ENCODE measurements at regions not wholly inside any gene's neighbourhood (a gene's known extent, or its start where the extent isn't known, plus 50 kb on each side); places are given as distances from the start of the nearest gene placed in this dataset.
"Not testable (repeated sequence)": the region's sequence is repeated elsewhere in the genome, so short reads cannot be mapped to it uniquely, and the experiment has no call there.

GRCh38 chr2:87193336-87193735 is 171.7 kb upstream of the PLGLB1 start:
- in situ Hi-C loops (cut with HindIII; ENCODE audit: extremely low pct_ligation_motif_present, low pct_unique_long_range_greater_than_20kb); H3K9me3 ChIP-seq (ENCODE audit: low read length); DNase-seq (ENCODE audit: low spot score); H2AFZ ChIP-seq (ENCODE audit: low read length); H3K4me3 ChIP-seq (replicated peaks in 1 of 3; ENCODE audit: insufficient read depth in 1 of 3, low read depth in 2 of 3, low read length in 3 of 3); H3K27me3 ChIP-seq (ENCODE audit: control insufficient read depth in 1 of 2, insufficient read depth in 2 of 2, low read length in 2 of 2); H4K20me1 ChIP-seq (ENCODE audit: insufficient read depth, low read length); CTCF ChIA-PET (ENCODE audit: low intra/inter-chr PET ratio, low total read pairs); H3K9ac ChIP-seq (ENCODE audit: insufficient read depth, low read depth, low read length); H3K4me1 ChIP-seq (ENCODE audit: insufficient read depth, low read length); H3K36me3 ChIP-seq (replicated peaks in 1 of 2; ENCODE audit: control insufficient read depth in 1 of 2, insufficient read depth in 2 of 2, low read length in 2 of 2); H3K4me2 ChIP-seq (ENCODE audit: low read depth, low read length); POLR2A ChIA-PET; H3K27ac ChIP-seq (ENCODE audit: extremely low read length, insufficient read depth, low read length); H3K79me2 ChIP-seq (ENCODE audit: insufficient read depth, low read length); BruUV-seq (replicated peaks); intact Hi-C loops (cut with micrococcal nuclease; ENCODE audit: unreplicated experiment): not testable (repeated sequence)
- peak; percentile 42 for FAIRE-seq
- peak; percentile 99 for ATAC-seq
- TF ChIP-seq CTCF (CRISPR knock-in tag; IDR thresholded peaks at IDR 0.05) = peak; percentile 38; the same call in 1 of the 2 replicates
- 9% methylated on average over 2 of the region's 7 CpGs for WGBS (ENCODE audit: low lambda C conversion rate)

GRCh38 chr2:87194254-87194999 is 172.8 kb upstream of the PLGLB1 start:
- BruUV-seq (replicated peaks); H3K9me3 ChIP-seq (ENCODE audit: low read length); POLR2A ChIA-PET; H4K20me1 ChIP-seq (ENCODE audit: insufficient read depth, low read length); H3K4me3 ChIP-seq (replicated peaks in 1 of 3; ENCODE audit: insufficient read depth in 1 of 3, low read depth in 2 of 3, low read length in 3 of 3); ATAC-seq; H3K4me1 ChIP-seq (ENCODE audit: insufficient read depth, low read length); H2AFZ ChIP-seq (ENCODE audit: low read length); FAIRE-seq; H3K36me3 ChIP-seq (replicated peaks in 1 of 2; ENCODE audit: control insufficient read depth in 1 of 2, insufficient read depth in 2 of 2, low read length in 2 of 2); H3K4me2 ChIP-seq (ENCODE audit: low read depth, low read length); CTCF ChIA-PET (ENCODE audit: low intra/inter-chr PET ratio, low total read pairs); DNase-seq (ENCODE audit: low spot score); in situ Hi-C loops (cut with HindIII; ENCODE audit: extremely low pct_ligation_motif_present, low pct_unique_long_range_greater_than_20kb); H3K9ac ChIP-seq (ENCODE audit: insufficient read depth, low read depth, low read length); intact Hi-C loops (cut with micrococcal nuclease; ENCODE audit: unreplicated experiment); H3K27ac ChIP-seq (ENCODE audit: extremely low read length, insufficient read depth, low read length); H3K79me2 ChIP-seq (ENCODE audit: insufficient read depth, low read length); H3K27me3 ChIP-seq (ENCODE audit: control insufficient read depth in 1 of 2, insufficient read depth in 2 of 2, low read length in 2 of 2): not testable (repeated sequence)
- 0% methylated on average over 1 of the region's 2 CpGs for WGBS (ENCODE audit: low lambda C conversion rate)

- not testable (repeated sequence) for DNase-seq (ENCODE audit: low spot score); FAIRE-seq
Measured at GRCh38 chr2:87196720-87197388, 175.2 kb upstream of the PLGLB1 start.

GRCh38 chr2:87198422-87198821 is 176.8 kb upstream of the PLGLB1 start:
- H3K79me2 ChIP-seq (ENCODE audit: insufficient read depth, low read length); H3K4me3 ChIP-seq (replicated peaks in 1 of 3; ENCODE audit: insufficient read depth in 1 of 3, low read depth in 2 of 3, low read length in 3 of 3); POLR2A ChIA-PET; H3K9ac ChIP-seq (ENCODE audit: insufficient read depth, low read depth, low read length); H3K4me1 ChIP-seq (ENCODE audit: insufficient read depth, low read length); intact Hi-C loops (cut with micrococcal nuclease; ENCODE audit: unreplicated experiment); H2AFZ ChIP-seq (ENCODE audit: low read length); ATAC-seq; in situ Hi-C loops (cut with HindIII; ENCODE audit: extremely low pct_ligation_motif_present, low pct_unique_long_range_greater_than_20kb); FAIRE-seq; CTCF ChIA-PET (ENCODE audit: low intra/inter-chr PET ratio, low total read pairs); H3K27me3 ChIP-seq (ENCODE audit: control insufficient read depth in 1 of 2, insufficient read depth in 2 of 2, low read length in 2 of 2); BruUV-seq (replicated peaks); H3K36me3 ChIP-seq (replicated peaks in 1 of 2; ENCODE audit: control insufficient read depth in 1 of 2, insufficient read depth in 2 of 2, low read length in 2 of 2); DNase-seq (ENCODE audit: low spot score); H3K27ac ChIP-seq (ENCODE audit: extremely low read length, insufficient read depth, low read length); H4K20me1 ChIP-seq (ENCODE audit: insufficient read depth, low read length); H3K9me3 ChIP-seq (ENCODE audit: low read length); H3K4me2 ChIP-seq (ENCODE audit: low read depth, low read length): not testable (repeated sequence)
- 0% methylated on average over 2 of the region's 2 CpGs for WGBS (ENCODE audit: low lambda C conversion rate)

More at GRCh38 chr2:87196720-87197388, 175.2 kb upstream of the PLGLB1 start:
- 30% methylated on average over 3 of the region's 3 CpGs for WGBS (ENCODE audit: low lambda C conversion rate)
- intact Hi-C loops (cut with micrococcal nuclease; ENCODE audit: unreplicated experiment); H4K20me1 ChIP-seq (ENCODE audit: insufficient read depth, low read length); H3K9me3 ChIP-seq (ENCODE audit: low read length); H3K36me3 ChIP-seq (replicated peaks in 1 of 2; ENCODE audit: control insufficient read depth in 1 of 2, insufficient read depth in 2 of 2, low read length in 2 of 2); H2AFZ ChIP-seq (ENCODE audit: low read length); H3K4me1 ChIP-seq (ENCODE audit: insufficient read depth, low read length); CTCF ChIA-PET (ENCODE audit: low intra/inter-chr PET ratio, low total read pairs); in situ Hi-C loops (cut with HindIII; ENCODE audit: extremely low pct_ligation_motif_present, low pct_unique_long_range_greater_than_20kb); POLR2A ChIA-PET; H3K27me3 ChIP-seq (ENCODE audit: control insufficient read depth in 1 of 2, insufficient read depth in 2 of 2, low read length in 2 of 2); H3K79me2 ChIP-seq (ENCODE audit: insufficient read depth, low read length); H3K9ac ChIP-seq (ENCODE audit: insufficient read depth, low read depth, low read length); H3K4me3 ChIP-seq (replicated peaks in 1 of 3; ENCODE audit: insufficient read depth in 1 of 3, low read depth in 2 of 3, low read length in 3 of 3); BruUV-seq (replicated peaks); ATAC-seq; H3K27ac ChIP-seq (ENCODE audit: extremely low read length, insufficient read depth, low read length); H3K4me2 ChIP-seq (ENCODE audit: low read depth, low read length): not testable (repeated sequence)
